ENCODE measurements at regions not wholly inside any gene's neighbourhood (a gene's known extent, or its start where the extent isn't known, plus 50 kb on each side); places are given as distances from the start of the nearest gene placed in this dataset.

DNA sequence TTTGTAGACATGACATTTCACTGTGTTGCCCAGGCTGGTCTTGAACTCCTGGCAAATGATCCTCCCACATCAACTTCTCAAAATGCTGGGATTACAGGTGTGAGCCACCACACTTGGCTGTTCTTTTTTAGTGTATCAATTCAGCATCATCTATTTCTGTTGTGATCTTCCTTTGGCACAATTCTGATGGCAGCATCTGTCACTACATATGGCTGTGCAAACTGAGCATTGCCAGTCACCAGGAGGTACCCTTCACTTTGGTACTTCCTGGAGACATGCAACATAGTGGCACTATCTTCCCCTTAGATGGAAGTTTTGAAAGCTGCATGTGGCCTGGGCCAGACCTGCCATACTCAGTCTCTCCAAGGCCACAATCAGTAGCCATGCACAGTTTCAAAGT, 467.1 kb upstream of the TMPO start:
- TF ChIP-seq POLR2A (IDR thresholded peaks at IDR 0.05; ENCODE audit: low read length), result no peak
- no peak for TF ChIP-seq GATA1 (IDR thresholded peaks at IDR 0.05; ENCODE audit: low read depth, low read length)
